HCT116 (cell line): ENCODE measurements at regions not wholly inside any gene's neighbourhood (a gene's known extent, or its start where the extent isn't known, plus 50 kb on each side); places are given as distances from the start of the nearest gene placed in this dataset.

ENCODE experiments used
- ATAC-seq: fragments of 200-7000 bp; cut with Tn5 transposase; 2 replicates; pipeline ENCODE4 v1.9.1; 2020; ENCODE audit warnings: mild to moderate bottlenecking, moderate library complexity
- BruUV-seq: library from RNA; stranded (reverse); fragments of 400-500 nt; replicated peaks from 2 replicates; lab custom pipeline; 2021; lab: Mats Ljungman, UMichigan
- CTCF ChIA-PET: fragments of 300-600 bp; sonication (Branson Sonifier 250); formaldehyde crosslinking; loops from one replicate; lab custom pipeline; 2021; ENCODE audit warnings: antibody characterized with exemption; lab: Charles Lee
- POLR2A ChIA-PET: fragments of 300-600, 350-600 bp; sonication (Branson Sonifier 250); formaldehyde crosslinking; loops from one replicate; lab custom pipeline; 2021; ENCODE audit warnings: antibody characterized with exemption; lab: Charles Lee
- RAD21 ChIA-PET, 2 experiments: fragments of 300-600 bp; sonication (Branson Sonifier 250); formaldehyde crosslinking; loops; one replicate each; lab custom pipeline; 2023; ENCODE audit warnings: low total read pairs in 2 of 2; ENCODE audit not compliant: uncharacterized antibody in 2 of 2, unreplicated experiment in 2 of 2, low non-redundant PET in 1 of 2; lab: Charles Lee
- DNase-seq: peaks from one replicate; pipeline ENCODE4 v3.0.0-alpha.2; 2010; ENCODE audit warnings: low read depth, low spot score
- H2AFZ ChIP-seq: fragments of 200-600 bp; shearing (Covaris generic), sonication (generic); 2 replicates; pipeline ENCODE4 v1.6.1; 2017; ENCODE audit warnings: low read depth, mixed run types, mixed read lengths, antibody characterized with exemption, low read length; ENCODE audit not compliant: poor library complexity, severe bottlenecking
- H3K27ac ChIP-seq: 2 replicates; pipeline ENCODE4 v1.5.1; 2012; ENCODE audit warnings: low read depth, low read length
- H3K27me3 ChIP-seq: fragments of 200-600 bp; sonication (generic); 2 replicates; pipeline ENCODE4 v1.6.1; 2016; ENCODE audit warnings: mixed run types, low read length, mixed read lengths; ENCODE audit not compliant: insufficient read depth
- H3K36me3 ChIP-seq, 2 experiments: fragments of 200-500 bp in 1 of 2; fragments of 200-600 bp in 1 of 2; sonication (Bioruptor generic) in 1 of 2; sonication (generic) in 1 of 2; 2 replicates each; pipeline versions ENCODE4 v1.5.1 to v1.6.1; 2014 to 2016; ENCODE audit warnings: low read length in 2 of 2, inconsistent platforms in 1 of 2, mixed read lengths in 1 of 2, mixed run types in 1 of 2; ENCODE audit not compliant: insufficient read depth in 2 of 2, control insufficient read depth in 1 of 2
- H3K4me1 ChIP-seq, 2 experiments: fragments of 200-600 bp in 1 of 2; sonication (generic) in 1 of 2; 2 replicates each; pipeline versions ENCODE4 v1.5.1 to v1.6.1; 2012 to 2017; ENCODE audit warnings: low read length in 2 of 2, inconsistent platforms in 1 of 2, mild to moderate bottlenecking in 1 of 2, mixed read lengths in 1 of 2, mixed run types in 1 of 2, moderate library complexity in 1 of 2; ENCODE audit not compliant: insufficient read depth in 2 of 2, control insufficient read depth in 1 of 2
- H3K4me2 ChIP-seq: fragments of 200-600 bp; sonication (generic); 2 replicates; pipeline ENCODE4 v1.6.1; 2017; ENCODE audit warnings: mixed run types, low read length, mixed read lengths
- H3K4me3 ChIP-seq, 2 experiments: fragments of 200-600 bp in 1 of 2; sonication (generic) in 1 of 2; replicated peaks in 1 of 2; 2 replicates each; pipeline ENCODE4 v1.5.1; 2011 to 2016; ENCODE audit warnings: low read length in 2 of 2, control low read depth in 1 of 2, low read depth in 1 of 2, mild to moderate bottlenecking in 1 of 2, mixed read lengths in 1 of 2, mixed run types in 1 of 2
- H3K79me2 ChIP-seq: fragments of 200-600 bp; sonication (generic); 2 replicates; pipeline ENCODE4 v1.6.1; 2017; ENCODE audit warnings: mild to moderate bottlenecking, mixed run types, low read length, moderate library complexity, mixed read lengths; ENCODE audit not compliant: insufficient read depth
- H3K9ac ChIP-seq: fragments of 200-600 bp; sonication (generic); 2 replicates; pipeline ENCODE4 v1.6.1; 2016; ENCODE audit warnings: low read length, mixed read lengths
- H3K9me2 ChIP-seq: fragments of 200-600 bp; sonication (generic), shearing (Covaris generic); 2 replicates; pipeline ENCODE4 v1.6.1; 2017; ENCODE audit warnings: mixed run types, mild to moderate bottlenecking, moderate library complexity; ENCODE audit not compliant: insufficient read depth
- H3K9me3 ChIP-seq, 2 experiments: fragments of 200-500 bp in 1 of 2; fragments of 200-600 bp in 1 of 2; sonication (Bioruptor generic) in 1 of 2; sonication (generic) in 1 of 2; 2 replicates each; pipeline ENCODE4 v1.6.1; 2014 to 2017; ENCODE audit warnings: low read length in 2 of 2, mixed read lengths in 2 of 2, inconsistent platforms in 1 of 2, low read depth in 1 of 2, mild to moderate bottlenecking in 1 of 2, mixed run types in 1 of 2, moderate library complexity in 1 of 2; ENCODE audit not compliant: control insufficient read depth in 1 of 2, insufficient read depth in 1 of 2
- H4K20me1 ChIP-seq: fragments of 200-600 bp; sonication (generic), shearing (Covaris generic); 2 replicates; pipeline ENCODE4 v1.6.1; 2017; ENCODE audit warnings: mixed run types, mild to moderate bottlenecking, moderate library complexity; ENCODE audit not compliant: insufficient read depth
- CBX3 ChIP-seq: IDR thresholded peaks from 2 replicates; pipeline ENCODE4 v1.6.1; 2012; ENCODE audit warnings: low read depth
- CEBPB ChIP-seq: IDR thresholded peaks from 2 replicates; pipeline ENCODE4 v1.6.1; 2012; ENCODE audit warnings: low read depth
- ELF1 ChIP-seq: IDR thresholded peaks from 2 replicates; pipeline ENCODE4 v1.6.1; 2012; ENCODE audit warnings: low read depth, borderline replicate concordance
- EZH2phosphoT487 ChIP-seq: fragments of 200-600 bp; IDR thresholded peaks from 2 replicates; pipeline ENCODE4 v1.6.1; 2018; ENCODE audit warnings: antibody characterized with exemption, borderline replicate concordance
- intact Hi-C: fragments of 100-400 bp; cut with micrococcal nuclease; formaldehyde crosslinking; loops from 2 replicates; pipeline ENCODE4 v1.10.0; 2022
- TF ChIP-seq, protein P1 (sequence below): IDR thresholded peaks from 2 replicates; pipeline ENCODE4 v1.6.1; 2011; ENCODE audit warnings: mild to moderate bottlenecking, low read length, moderate library complexity; ENCODE audit not compliant: insufficient replicate concordance; ENCODE audit errors: extremely low read depth
- TF ChIP-seq, protein P2 (sequence below): IDR thresholded peaks from 2 replicates; pipeline ENCODE4 v1.6.1; 2012; ENCODE audit warnings: low read depth

DNA sequence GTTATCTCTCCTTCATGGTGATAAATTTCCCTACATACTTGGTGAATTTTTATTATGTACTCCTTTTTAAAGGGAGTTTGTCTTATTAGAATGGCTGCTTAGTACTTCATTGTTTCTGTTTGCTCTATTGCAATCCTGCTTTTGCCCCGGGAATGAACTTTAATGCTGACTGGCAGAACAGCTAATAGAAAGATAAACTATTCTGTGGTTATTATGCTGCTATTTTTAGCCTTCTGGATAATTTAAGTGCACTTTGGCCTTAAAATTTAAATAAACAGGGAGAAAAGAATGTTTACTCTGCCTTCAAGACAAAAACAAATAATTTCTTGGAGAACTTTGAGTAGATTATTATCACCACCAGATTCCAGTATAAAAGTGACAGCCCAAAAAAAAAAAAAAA is 413.8 kb upstream of the CCDC54 start:
- Histone ChIP-seq H3K4me1 (no peaks in the 10 kb centered on the region), H3K4me3 (no peak overlapping the region), H3K9ac (no peak overlapping the region), H3K9me2 (no peaks in the 10 kb centered on the region), H3K4me2 (no peak overlapping the region), H3K9me3 (no peaks in the 10 kb centered on the region), H4K20me1 (no peaks in the 10 kb centered on the region), H3K27ac (no peak overlapping the region), H3K27me3 (no peaks in the 10 kb centered on the region), H3K36me3 (no peaks in the 10 kb centered on the region), H2AFZ (no peak overlapping the region), H3K79me2 (no peaks in the 10 kb centered on the region)
- intact Hi-C loops, result no loop called here
- no peak for TF ChIP-seq EZH2phosphoT487
- TF ChIP-seq CEBPB, result no peak
- TF ChIP-seq CBX3, result no peak
- TF ChIP-seq ELF1, result no peak
- TF ChIP-seq, protein P1, sequence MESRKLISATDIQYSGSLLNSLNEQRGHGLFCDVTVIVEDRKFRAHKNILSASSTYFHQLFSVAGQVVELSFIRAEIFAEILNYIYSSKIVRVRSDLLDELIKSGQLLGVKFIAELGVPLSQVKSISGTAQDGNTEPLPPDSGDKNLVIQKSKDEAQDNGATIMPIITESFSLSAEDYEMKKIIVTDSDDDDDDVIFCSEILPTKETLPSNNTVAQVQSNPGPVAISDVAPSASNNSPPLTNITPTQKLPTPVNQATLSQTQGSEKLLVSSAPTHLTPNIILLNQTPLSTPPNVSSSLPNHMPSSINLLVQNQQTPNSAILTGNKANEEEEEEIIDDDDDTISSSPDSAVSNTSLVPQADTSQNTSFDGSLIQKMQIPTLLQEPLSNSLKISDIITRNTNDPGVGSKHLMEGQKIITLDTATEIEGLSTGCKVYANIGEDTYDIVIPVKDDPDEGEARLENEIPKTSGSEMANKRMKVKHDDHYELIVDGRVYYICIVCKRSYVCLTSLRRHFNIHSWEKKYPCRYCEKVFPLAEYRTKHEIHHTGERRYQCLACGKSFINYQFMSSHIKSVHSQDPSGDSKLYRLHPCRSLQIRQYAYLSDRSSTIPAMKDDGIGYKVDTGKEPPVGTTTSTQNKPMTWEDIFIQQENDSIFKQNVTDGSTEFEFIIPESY, result no peak
- no peak for DNase-seq
- RAD21 ChIA-PET, result no interaction called here
- BruUV-seq, result no TSS peak
- ATAC-seq, result no peak
- CTCF ChIA-PET, result no interaction called here
- POLR2A ChIA-PET, result no interaction called here

DNA sequence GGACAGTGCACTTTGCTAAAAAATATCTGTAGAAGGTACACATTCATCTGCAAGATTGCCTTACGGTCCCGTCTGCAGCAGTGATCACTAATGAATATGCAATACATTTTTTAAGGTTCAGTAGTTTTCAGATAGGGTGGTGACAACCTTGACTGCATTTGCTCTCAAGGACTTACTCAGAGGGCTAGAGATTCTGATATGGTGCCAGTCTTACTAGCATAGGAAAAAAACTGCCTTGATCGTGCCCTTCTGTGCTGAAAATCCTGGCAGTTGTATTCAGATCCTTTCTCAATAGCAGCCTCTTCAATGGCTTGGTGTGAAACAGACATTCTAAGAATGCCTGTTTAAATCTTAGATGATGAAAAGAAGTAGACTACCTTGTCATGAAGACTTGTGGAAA is 411.9 kb upstream of the CCDC54 start:
- H3K27me3 ChIP-seq, result no peaks in the 10 kb centered on the region
- RAD21 ChIA-PET, result no interaction called here
- no peak overlapping the region for H3K4me3 ChIP-seq
- TF ChIP-seq, protein P2, sequence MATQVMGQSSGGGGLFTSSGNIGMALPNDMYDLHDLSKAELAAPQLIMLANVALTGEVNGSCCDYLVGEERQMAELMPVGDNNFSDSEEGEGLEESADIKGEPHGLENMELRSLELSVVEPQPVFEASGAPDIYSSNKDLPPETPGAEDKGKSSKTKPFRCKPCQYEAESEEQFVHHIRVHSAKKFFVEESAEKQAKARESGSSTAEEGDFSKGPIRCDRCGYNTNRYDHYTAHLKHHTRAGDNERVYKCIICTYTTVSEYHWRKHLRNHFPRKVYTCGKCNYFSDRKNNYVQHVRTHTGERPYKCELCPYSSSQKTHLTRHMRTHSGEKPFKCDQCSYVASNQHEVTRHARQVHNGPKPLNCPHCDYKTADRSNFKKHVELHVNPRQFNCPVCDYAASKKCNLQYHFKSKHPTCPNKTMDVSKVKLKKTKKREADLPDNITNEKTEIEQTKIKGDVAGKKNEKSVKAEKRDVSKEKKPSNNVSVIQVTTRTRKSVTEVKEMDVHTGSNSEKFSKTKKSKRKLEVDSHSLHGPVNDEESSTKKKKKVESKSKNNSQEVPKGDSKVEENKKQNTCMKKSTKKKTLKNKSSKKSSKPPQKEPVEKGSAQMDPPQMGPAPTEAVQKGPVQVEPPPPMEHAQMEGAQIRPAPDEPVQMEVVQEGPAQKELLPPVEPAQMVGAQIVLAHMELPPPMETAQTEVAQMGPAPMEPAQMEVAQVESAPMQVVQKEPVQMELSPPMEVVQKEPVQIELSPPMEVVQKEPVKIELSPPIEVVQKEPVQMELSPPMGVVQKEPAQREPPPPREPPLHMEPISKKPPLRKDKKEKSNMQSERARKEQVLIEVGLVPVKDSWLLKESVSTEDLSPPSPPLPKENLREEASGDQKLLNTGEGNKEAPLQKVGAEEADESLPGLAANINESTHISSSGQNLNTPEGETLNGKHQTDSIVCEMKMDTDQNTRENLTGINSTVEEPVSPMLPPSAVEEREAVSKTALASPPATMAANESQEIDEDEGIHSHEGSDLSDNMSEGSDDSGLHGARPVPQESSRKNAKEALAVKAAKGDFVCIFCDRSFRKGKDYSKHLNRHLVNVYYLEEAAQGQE, result no peak
- POLR2A ChIA-PET, result no interaction called here
- H3K79me2 ChIP-seq, result no peaks in the 10 kb centered on the region
- H3K9ac ChIP-seq, result no peak overlapping the region
- H3K4me2 ChIP-seq, result no peak overlapping the region
- H3K9me3 ChIP-seq, result no peaks in the 10 kb centered on the region
- no peaks in the 10 kb centered on the region for H3K9me2 ChIP-seq
- H4K20me1 ChIP-seq, result no peaks in the 10 kb centered on the region
- no peak overlapping the region for H2AFZ ChIP-seq
- H3K4me1 ChIP-seq, result no peaks in the 10 kb centered on the region
- BruUV-seq, result no TSS peak
- no peak overlapping the region for H3K27ac ChIP-seq
- no peak for DNase-seq
- ATAC-seq, result no peak
- intact Hi-C loops, result no loop called here
- no peaks in the 10 kb centered on the region for H3K36me3 ChIP-seq
- CTCF ChIA-PET, result no interaction called here
